GM19193 (cell line): ENCODE measurements at regions not wholly inside any gene's neighbourhood (a gene's known extent, or its start where the extent isn't known, plus 50 kb on each side); places are given as distances from the start of the nearest gene placed in this dataset.

ENCODE experiments used
- POLR2A ChIP-seq: IDR thresholded peaks from 4 replicates; pipeline ENCODE4 v1.6.1; 2011; ENCODE audit not compliant: insufficient read depth, insufficient read length; ENCODE audit errors: extremely low read depth

GRCh38 chr1:245051349-245052221 is 103.2 kb upstream of the KIF26B start:
- no peak for TF ChIP-seq POLR2A

DNA sequence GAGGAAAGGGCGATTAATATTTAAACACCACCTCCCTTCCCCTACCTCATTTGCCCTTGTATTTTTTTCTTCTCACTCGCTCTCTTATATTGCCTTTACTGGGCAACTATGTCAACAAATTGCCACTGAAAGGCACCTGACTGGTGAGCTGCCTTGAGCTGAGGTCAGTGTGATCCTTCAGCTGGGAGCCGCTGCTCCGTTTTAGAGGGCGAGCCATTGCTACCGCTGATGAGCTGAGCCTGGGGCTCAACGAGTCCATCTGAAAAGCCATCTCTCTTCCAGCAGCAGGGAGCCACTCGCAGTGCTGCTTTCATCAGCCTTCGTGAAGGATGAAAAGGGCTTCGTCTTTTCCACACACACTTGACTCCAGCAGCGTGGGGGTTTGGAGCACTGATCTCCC is 108.0 kb upstream of the KIF26B start:
- no peak for TF ChIP-seq POLR2A

GRCh38 chr1:245046315-245046714 is 108.5 kb upstream of the KIF26B start:
- no peak for TF ChIP-seq POLR2A

GRCh38 chr1:245045087-245045881 is 109.5 kb upstream of the KIF26B start:
- TF ChIP-seq POLR2A, result no peak

DNA sequence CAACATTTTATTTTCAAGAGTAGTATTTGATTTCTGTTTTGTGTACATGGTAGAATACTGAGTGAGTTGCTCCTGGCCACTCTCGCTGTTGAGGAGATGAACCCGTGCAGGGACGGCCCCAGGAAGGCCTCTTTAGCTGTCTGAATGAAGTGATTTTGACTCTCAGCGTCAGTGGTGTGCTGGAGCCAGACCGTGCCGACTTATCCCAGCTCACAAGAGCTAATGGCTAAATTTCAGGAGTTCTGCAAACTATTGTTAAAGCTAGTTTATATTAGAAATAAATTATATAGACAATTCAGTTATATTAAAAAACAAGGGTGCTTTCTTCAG is 111.2 kb upstream of the KIF26B start:
- no peak for TF ChIP-seq POLR2A

GRCh38 chr1:245041058-245041698 is 113.6 kb upstream of the KIF26B start:
- TF ChIP-seq POLR2A, result no peak

DNA sequence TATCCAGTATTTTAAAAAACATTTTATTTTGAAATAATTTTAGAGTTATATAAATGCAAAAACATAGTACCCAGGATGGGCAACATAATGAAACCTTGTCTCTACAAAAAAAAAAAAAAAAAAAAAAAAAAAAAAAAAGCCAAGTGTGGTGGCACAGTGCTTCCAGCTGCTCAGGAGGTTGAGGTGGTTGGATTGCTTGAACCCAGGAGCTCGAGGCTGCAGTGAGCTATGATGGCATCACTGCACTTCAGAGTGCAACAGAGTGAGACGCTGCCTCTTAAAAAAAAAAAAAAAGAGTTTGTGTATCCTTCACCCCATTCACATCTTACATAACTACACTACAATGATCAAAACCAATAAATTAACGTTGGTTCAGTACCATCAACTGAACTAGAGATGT is 115.6 kb upstream of the KIF26B start:
- TF ChIP-seq POLR2A, result no peak

- TF ChIP-seq POLR2A, result no peak
These were observed 118.7 kb upstream of the KIF26B start for GRCh38 chr1:245036102-245036501.

- TF ChIP-seq POLR2A, result no peak
These were observed 123.7 kb upstream of the KIF26B start for GRCh38 chr1:245031041-245031440.

GRCh38 chr1:245026247-245026646 is 128.5 kb upstream of the KIF26B start:
- no peak for TF ChIP-seq POLR2A

DNA sequence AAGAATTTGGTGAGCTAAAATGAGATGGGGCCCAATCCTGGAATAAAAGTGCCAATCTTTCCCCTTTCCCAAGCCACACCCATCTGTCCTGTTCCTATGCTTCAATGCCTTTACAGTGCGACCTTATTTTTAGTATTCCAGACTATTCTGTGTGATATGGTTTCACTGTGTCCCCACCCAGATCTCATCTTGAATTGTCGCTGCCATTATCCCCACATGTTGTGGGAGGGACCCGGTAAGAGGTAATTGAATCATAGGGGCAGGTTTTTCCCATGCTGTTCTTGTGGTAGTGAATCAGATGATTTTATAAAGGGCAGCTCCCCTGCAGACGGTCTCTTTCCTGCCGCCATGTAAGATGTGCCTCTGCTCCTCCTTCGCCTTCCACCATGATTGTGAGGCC is 129.3 kb upstream of the KIF26B start:
- no peak for TF ChIP-seq POLR2A

GRCh38 chr1:245023222-245023621 is 131.6 kb upstream of the KIF26B start:
- TF ChIP-seq POLR2A, result no peak

DNA sequence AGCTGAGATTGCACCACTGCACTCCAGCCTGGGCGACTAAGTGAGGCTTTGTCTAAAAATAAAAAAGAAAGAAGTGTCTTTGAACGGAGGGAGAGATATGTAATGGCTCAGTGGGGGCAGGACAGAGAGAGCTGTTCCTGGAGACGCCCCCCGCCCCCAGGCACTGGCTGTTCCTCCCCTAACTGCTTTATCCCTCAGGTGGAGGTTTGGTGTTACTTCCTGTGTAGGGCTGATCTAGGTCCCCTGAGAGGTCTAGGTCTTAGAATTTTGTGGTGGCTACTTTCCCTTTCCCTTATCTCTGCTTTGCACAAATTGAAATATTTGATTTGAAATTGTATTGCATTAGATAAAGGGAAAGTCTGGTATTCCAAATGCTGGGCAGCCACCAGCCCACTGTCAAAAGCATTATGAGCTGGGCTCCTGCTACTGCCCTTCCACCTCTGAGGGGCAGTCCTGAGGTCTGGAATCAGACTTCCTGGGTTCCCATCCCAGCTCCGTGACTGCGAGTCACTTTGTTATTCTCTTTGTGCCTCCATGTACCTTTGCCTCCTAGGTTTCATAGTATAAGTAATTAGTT is 134.8 kb upstream of the KIF26B start:
- no peak for TF ChIP-seq POLR2A

DNA sequence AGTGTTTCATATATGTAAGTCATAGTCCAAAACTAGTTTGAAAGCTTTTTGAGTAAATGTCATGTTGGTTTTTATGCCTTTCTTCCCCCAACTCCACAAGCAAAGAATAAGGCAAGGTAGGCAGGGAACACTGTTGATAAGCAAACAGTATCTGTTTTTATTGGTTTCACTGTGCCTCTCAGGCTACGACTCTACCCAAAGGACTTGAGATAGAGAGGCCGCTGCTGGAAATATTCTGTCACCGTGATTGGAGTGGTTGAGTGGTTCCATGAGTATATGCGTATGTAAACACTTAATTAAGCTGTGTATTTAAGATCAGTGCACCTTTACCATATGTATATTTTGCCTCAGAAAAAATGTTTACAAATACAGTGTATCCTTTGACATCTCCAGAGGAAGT is 138.1 kb upstream of the KIF26B start:
- no peak for TF ChIP-seq POLR2A

DNA sequence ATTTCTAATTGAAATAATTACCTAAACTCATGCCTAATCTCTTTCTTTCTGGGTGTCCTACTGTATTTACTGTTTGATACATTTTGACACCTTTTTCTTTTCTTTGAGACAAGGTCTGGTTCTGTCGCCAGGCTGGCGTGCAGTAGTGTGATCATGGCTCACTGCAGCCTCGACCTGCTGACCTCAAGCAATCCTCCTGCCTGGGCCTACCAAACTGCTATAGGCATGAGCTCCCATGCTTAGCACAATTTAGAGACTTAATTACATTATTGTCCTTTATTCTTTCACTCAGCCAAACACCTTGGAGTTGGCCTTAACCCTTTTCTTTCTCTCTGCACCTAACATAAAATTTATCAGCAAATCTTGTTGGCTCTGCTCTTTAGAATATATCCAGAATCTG is 139.8 kb upstream of the KIF26B start:
- TF ChIP-seq POLR2A, result no peak

GRCh38 chr1:245014247-245015029 is 140.3 kb upstream of the KIF26B start:
- no peak for TF ChIP-seq POLR2A
